DND-41 (cell line): ENCODE measurements at regions not wholly inside any gene's neighbourhood (a gene's known extent, or its start where the extent isn't known, plus 50 kb on each side); places are given as distances from the start of the nearest gene placed in this dataset.
"Not testable (repeated sequence)": the region's sequence is repeated elsewhere in the genome, so short reads cannot be mapped to it uniquely, and the experiment has no call there.

Experiments
- CTCF ChIP-seq: IDR thresholded peaks from 2 replicates; pipeline ENCODE4 v1.5.1; 2012; ENCODE audit warnings: borderline replicate concordance, low read length, moderate library complexity, mild to moderate bottlenecking; ENCODE audit not compliant: poor library complexity, severe bottlenecking; ENCODE audit errors: extremely low read depth
- EZH2 ChIP-seq: IDR thresholded peaks from 3 replicates; pipeline ENCODE4 v1.6.1; 2012; ENCODE audit warnings: borderline replicate concordance, low read depth, mild to moderate bottlenecking, moderate library complexity, low read length, inconsistent platforms; ENCODE audit not compliant: severe bottlenecking

GRCh38 chr2:91527491-91528031, 2836.1 kb downstream of the RPIA start:
- not testable (repeated sequence) for TF ChIP-seq CTCF, EZH2
